ENCODE measurements at regions not wholly inside any gene's neighbourhood (a gene's known extent, or its start where the extent isn't known, plus 50 kb on each side); places are given as distances from the start of the nearest gene placed in this dataset.
"Not testable (repeated sequence)": the region's sequence is repeated elsewhere in the genome, so short reads cannot be mapped to it uniquely, and the experiment has no call there.

- no peak for TF ChIP-seq CTCF (conservative IDR thresholded peaks at IDR 0.05; ENCODE audit: low read depth, low read length)
- no peak for DNase-seq (ENCODE audit: low read depth)
- no peak overlapping the region for H3K4me3 ChIP-seq (ENCODE audit: low read depth, low read length)
Observed at GRCh38 chr6:1216488-1216974, 95.4 kb upstream of the FOXQ1 start.

- no peak for DNase-seq (ENCODE audit: low read depth)
- TF ChIP-seq CTCF (conservative IDR thresholded peaks at IDR 0.05; ENCODE audit: low read depth, low read length), result no peak
- no peak overlapping the region for H3K4me3 ChIP-seq (ENCODE audit: low read depth, low read length)
Observed at GRCh38 chr6:1215884-1216487, 95.9 kb upstream of the FOXQ1 start.

- DNase-seq (ENCODE audit: low read depth), result no peak
- TF ChIP-seq CTCF (conservative IDR thresholded peaks at IDR 0.05; ENCODE audit: low read depth, low read length), result no peak
- no peak overlapping the region for H3K4me3 ChIP-seq (ENCODE audit: low read depth, low read length)
Observed at GRCh38 chr6:1215023-1215422, 96.9 kb upstream of the FOXQ1 start.

- no peak for TF ChIP-seq CTCF (conservative IDR thresholded peaks at IDR 0.05; ENCODE audit: low read depth, low read length)
- peak; percentile 37 for DNase-seq (ENCODE audit: low read depth)
- no peak overlapping the region for H3K4me3 ChIP-seq (ENCODE audit: low read depth, low read length)
Observed at GRCh38 chr6:1212919-1213318, 99.0 kb upstream of the FOXQ1 start.

- H3K4me3 ChIP-seq (ENCODE audit: low read depth, low read length); DNase-seq (ENCODE audit: low read depth): not testable (repeated sequence)
Observed at GRCh38 chr6:1212138-1212537, 99.8 kb upstream of the FOXQ1 start.

GRCh38 chr6:1210631-1211030 is 101.3 kb upstream of the FOXQ1 start:
- DNase-seq (ENCODE audit: low read depth); H3K4me3 ChIP-seq (ENCODE audit: low read depth, low read length): not testable (repeated sequence)

GRCh38 chr6:1208876-1209275 is 103.0 kb upstream of the FOXQ1 start:
- DNase-seq (ENCODE audit: low read depth), result peak; percentile 36
- no peak overlapping the region for H3K4me3 ChIP-seq (ENCODE audit: low read depth, low read length)
- no peak for TF ChIP-seq CTCF (conservative IDR thresholded peaks at IDR 0.05; ENCODE audit: low read depth, low read length)

GRCh38 chr6:1203546-1203945 is 108.4 kb upstream of the FOXQ1 start:
- no peak for TF ChIP-seq CTCF (conservative IDR thresholded peaks at IDR 0.05; ENCODE audit: low read depth, low read length)
- H3K4me3 ChIP-seq (ENCODE audit: low read depth, low read length), result no peak overlapping the region
- DNase-seq (ENCODE audit: low read depth), result no peak
